Lung microvascular endothelial cell (primary cell): ENCODE measurements at regions not wholly inside any gene's neighbourhood (a gene's known extent, or its start where the extent isn't known, plus 50 kb on each side); places are given as distances from the start of the nearest gene placed in this dataset.

Experiments used
- DNase-seq, 2 donors: peaks; one replicate each; pipeline versions ENCODE4 v3.0.0 to v3.0.0-alpha.2; 2010; ENCODE audit warnings: low read depth in 2 of 2

GRCh38 chr4:159735281-159736207 lies 632.7 kb downstream of the RAPGEF2 start:
- DNase-seq = no peak

- DNase-seq = no peak
Measured at GRCh38 chr4:159736411-159736810, 633.5 kb downstream of the RAPGEF2 start.

GRCh38 chr4:159743971-159744370 lies 641.1 kb downstream of the RAPGEF2 start:
- DNase-seq = no peak

GRCh38 chr4:159747983-159748382 lies 645.1 kb downstream of the RAPGEF2 start:
- DNase-seq = no peak

- DNase-seq = no peak
Measured at GRCh38 chr4:159748834-159749444, 646.1 kb downstream of the RAPGEF2 start.

GRCh38 chr4:159757499-159757898 lies 654.6 kb downstream of the RAPGEF2 start:
- DNase-seq = no peak

GRCh38 chr4:159758061-159758460 lies 655.2 kb downstream of the RAPGEF2 start:
- DNase-seq = no peak

GRCh38 chr4:159762672-159763071 lies 659.8 kb downstream of the RAPGEF2 start:
- DNase-seq = no peak

- DNase-seq = peak; percentile 35 to 51
Measured at GRCh38 chr4:159764343-159764952, 661.6 kb downstream of the RAPGEF2 start.

- no peak for DNase-seq
Measured at GRCh38 chr4:159765382-159765781, 662.5 kb downstream of the RAPGEF2 start.

GRCh38 chr4:159766241-159766640 lies 663.4 kb downstream of the RAPGEF2 start:
- DNase-seq = no peak

- DNase-seq = no peak
Measured at GRCh38 chr4:159767406-159767805, 664.5 kb downstream of the RAPGEF2 start.

GRCh38 chr4:159768016-159768415 lies 665.1 kb downstream of the RAPGEF2 start:
- DNase-seq = no peak

GRCh38 chr4:159770401-159770800 lies 667.5 kb downstream of the RAPGEF2 start:
- DNase-seq = no peak

GRCh38 chr4:159770969-159771368 lies 668.1 kb downstream of the RAPGEF2 start:
- no peak for DNase-seq

GRCh38 chr4:159776961-159777360 lies 674.1 kb downstream of the RAPGEF2 start:
- no peak for DNase-seq

GRCh38 chr4:159777689-159778088 lies 674.8 kb downstream of the RAPGEF2 start:
- DNase-seq = no peak

- no peak for DNase-seq
Measured at GRCh38 chr4:159778298-159778697, 675.4 kb downstream of the RAPGEF2 start.

- DNase-seq = no peak
Measured at GRCh38 chr4:159779716-159780115, 676.8 kb downstream of the RAPGEF2 start.

- DNase-seq = no peak
Measured at GRCh38 chr4:159780196-159780922, 677.5 kb downstream of the RAPGEF2 start.

- DNase-seq = no peak
Measured at GRCh38 chr4:159787901-159788300, 685.0 kb downstream of the RAPGEF2 start.

GRCh38 chr4:159791334-159791733 lies 688.5 kb downstream of the RAPGEF2 start:
- no peak for DNase-seq
